Fibroblast of skin of scalp (primary cell): ENCODE measurements at regions not wholly inside any gene's neighbourhood (a gene's known extent, or its start where the extent isn't known, plus 50 kb on each side); places are given as distances from the start of the nearest gene placed in this dataset.
"Not testable (repeated sequence)": the region's sequence is repeated elsewhere in the genome, so short reads cannot be mapped to it uniquely, and the experiment has no call there.

Source experiments
- DNase-seq: peaks from one replicate; pipeline ENCODE4 v3.0.0-alpha.2; 2013

- DNase-seq = no peak
Measured at GRCh38 chr18:26649193-26649543, 100.8 kb upstream of the KCTD1 start.

GRCh38 chr18:26648509-26649192 is 100.3 kb upstream of the KCTD1 start:
- DNase-seq = no peak

DNA sequence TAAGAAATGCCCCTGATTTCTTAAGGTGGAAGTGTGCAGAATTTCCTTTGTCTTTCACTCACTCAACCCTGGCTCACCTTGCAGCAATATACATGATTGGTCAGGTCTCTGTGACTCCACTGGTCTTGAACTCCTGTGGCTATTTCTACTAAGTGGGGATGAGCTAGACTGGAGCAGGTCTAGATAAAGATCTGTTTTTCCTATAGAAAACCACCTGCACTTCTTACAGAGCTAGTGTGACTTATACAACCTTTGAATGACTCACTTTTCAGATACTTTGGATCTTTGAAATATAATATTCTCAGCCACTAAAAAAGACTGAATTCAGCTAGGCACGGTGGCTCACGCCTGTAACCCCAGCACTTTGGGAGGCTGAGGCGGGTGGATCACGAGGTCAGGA is 98.5 kb upstream of the KCTD1 start:
- DNase-seq = no peak

GRCh38 chr18:26642440-26643348 is 94.3 kb upstream of the KCTD1 start:
- no peak for DNase-seq

GRCh38 chr18:26640541-26640940 is 92.2 kb upstream of the KCTD1 start:
- no peak for DNase-seq

GRCh38 chr18:26639149-26639548 is 90.8 kb upstream of the KCTD1 start:
- DNase-seq = no peak

DNA sequence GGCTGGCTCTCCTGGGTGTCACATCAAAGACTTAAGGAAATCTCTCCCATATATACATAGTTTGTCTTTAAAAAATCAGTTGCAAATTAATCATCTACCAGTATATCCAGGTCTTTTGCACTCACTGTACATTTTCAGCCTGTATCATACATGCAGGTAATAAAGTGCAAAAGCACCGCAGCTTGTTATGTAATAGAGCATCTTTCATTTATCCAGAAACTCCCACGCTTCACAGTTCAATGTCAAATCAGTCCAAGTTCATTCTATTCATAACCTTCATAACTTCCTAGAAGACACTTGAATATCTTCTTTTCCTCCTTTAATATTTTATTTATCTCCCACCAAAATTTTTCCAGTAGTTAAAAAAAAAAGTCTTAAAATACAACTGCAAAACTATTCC is 89.6 kb upstream of the KCTD1 start:
- no peak for DNase-seq

DNA sequence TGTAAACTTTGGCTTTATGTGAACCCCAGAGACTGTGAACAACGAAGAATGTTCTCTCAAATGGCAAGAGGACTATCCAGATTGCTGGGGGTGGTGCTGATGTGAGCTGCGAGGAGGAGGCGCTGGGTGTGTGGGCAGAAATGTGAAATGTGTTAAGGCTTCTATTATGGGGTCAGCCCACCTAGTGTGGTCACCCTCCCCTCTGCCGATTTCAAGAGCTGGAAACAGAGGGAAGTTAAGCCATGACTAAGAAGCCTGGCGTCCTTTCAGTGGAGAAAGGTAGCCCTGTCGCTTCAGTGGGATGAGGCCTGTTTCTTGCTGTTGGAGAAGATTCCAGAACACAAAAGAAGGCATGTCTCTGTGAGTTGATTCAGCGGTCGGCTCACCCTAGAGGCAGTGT is 89.0 kb upstream of the KCTD1 start:
- DNase-seq = no peak

DNA sequence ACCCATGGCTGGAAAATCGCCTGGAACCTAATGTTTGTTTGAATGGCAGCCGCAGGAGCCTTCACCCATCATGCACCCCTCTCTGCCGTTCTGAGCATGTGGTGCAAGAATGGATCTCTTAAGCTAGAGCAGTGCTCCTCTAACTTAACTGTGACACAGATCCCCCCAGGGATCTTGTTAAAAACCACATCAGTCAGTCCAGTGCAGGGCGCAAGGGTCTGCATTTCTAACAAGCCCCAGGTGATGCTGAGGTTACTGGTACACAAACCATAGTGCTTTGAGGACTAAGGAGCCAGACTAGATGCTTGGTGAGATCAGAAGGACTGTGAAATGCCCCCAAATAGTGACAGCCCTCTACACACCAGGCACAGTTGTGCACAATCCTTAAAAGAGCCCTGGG is 87.1 kb upstream of the KCTD1 start:
- DNase-seq = no peak

DNA sequence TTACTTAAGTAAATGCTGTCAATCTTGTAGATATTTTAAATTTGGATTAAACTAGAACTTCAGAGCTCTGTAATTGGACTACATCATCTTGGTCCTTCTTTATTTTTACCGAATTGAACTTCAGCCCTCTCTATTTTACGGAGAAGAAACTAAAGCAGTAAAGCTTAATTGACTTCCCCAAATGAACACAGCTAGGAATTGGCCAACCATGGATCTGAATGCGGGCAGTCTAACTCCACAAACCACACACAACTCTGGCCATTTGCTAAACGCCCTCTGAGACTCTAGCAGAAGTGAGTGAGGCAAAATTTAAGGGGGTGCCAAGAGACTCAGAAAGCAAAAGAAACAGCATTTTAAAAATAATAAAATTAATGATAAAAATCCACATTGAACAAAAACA is 86.3 kb upstream of the KCTD1 start:
- no peak for DNase-seq

GRCh38 chr18:26631135-26631534 is 82.8 kb upstream of the KCTD1 start:
- no peak for DNase-seq

- no peak for DNase-seq
Measured at GRCh38 chr18:26630596-26630995, 82.2 kb upstream of the KCTD1 start.

GRCh38 chr18:26628017-26628416 is 79.7 kb upstream of the KCTD1 start:
- DNase-seq = no peak

GRCh38 chr18:26624443-26624842 is 76.1 kb upstream of the KCTD1 start:
- no peak for DNase-seq

DNA sequence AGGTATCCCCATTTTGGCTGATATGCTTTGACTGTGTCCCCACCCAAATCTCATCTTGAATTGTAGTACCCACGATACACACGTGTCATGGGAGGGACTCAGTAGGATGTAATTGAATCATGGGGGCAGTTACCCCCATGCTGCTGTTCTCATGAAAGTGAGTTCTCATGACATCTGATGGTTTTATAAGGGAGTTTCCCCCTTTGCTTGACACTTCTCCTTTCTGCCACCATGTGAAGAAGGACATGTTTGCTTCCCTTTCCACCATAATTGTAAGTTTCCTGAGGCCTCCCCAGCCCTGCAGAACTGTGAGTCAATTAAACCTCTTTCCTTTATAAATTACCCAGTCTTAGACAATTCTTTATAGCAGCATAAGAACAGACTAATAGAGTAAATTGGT is 75.0 kb upstream of the KCTD1 start:
- DNase-seq = not testable (repeated sequence)

GRCh38 chr18:26621161-26622026 is 73.0 kb upstream of the KCTD1 start:
- DNase-seq = peak; percentile 14

GRCh38 chr18:26619350-26619749 is 71.0 kb upstream of the KCTD1 start:
- no peak for DNase-seq

DNA sequence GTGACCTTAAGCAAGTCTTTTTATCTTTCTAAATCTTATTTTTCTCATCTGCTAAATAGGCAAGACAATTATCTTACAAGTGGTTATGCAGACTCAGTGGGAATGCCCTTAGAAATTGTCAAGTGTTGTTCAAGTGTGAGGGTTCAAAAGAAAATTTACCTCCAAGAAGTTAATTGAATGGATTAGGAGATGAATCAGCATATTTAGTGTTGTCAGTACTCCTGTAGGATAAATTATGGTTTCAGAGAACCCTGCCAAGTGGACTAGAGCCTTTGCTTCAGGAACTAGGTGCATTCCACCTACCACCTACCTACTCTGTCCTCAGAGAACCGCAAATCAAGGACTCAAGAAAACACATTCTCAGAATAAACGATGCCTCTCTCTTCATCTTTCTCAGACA is 69.8 kb upstream of the KCTD1 start:
- DNase-seq = no peak

GRCh38 chr18:26617151-26617554 is 68.8 kb upstream of the KCTD1 start:
- DNase-seq = peak; percentile 92

DNA sequence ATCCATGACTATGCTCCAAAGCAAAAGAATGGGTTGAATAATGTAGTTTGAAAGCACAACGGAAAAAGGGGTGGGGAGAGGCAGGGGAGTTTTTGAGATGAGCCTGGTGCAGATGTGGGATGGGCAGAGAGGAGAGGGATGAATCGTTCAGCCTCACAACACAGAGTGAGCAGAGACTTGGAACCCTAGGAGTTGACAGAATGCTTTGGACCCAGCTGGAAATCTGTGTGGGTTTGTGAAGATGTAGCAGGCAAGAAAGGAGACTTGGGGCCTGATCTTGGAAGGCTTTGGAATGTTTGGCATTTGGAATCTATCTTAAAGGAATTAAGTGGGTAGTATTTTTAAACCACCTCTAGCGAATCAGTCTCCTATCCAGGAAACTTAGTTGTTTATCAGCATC is 66.0 kb upstream of the KCTD1 start:
- DNase-seq = peak; percentile 36
